IPS-NIHi7 (cell line): ENCODE measurements at regions not wholly inside any gene's neighbourhood (a gene's known extent, or its start where the extent isn't known, plus 50 kb on each side); places are given as distances from the start of the nearest gene placed in this dataset.

ENCODE experiments used
- DNase-seq: peaks from one replicate; pipeline ENCODE4 v3.0.0; 2012; ENCODE audit warnings: mixed read lengths; ENCODE audit errors: extremely low spot score

GRCh38 chr2:236745420-236746210 lies 176.0 kb downstream of the ACKR3 start:
- DNase-seq = peak; percentile 48

- DNase-seq = no peak
These were observed 177.2 kb downstream of the ACKR3 start for GRCh38 chr2:236746833-236747232.

- no peak for DNase-seq
These were observed 177.8 kb downstream of the ACKR3 start for GRCh38 chr2:236747426-236747825.

- no peak for DNase-seq
These were observed 178.3 kb downstream of the ACKR3 start for GRCh38 chr2:236747925-236748324.

- DNase-seq = no peak
These were observed 178.8 kb downstream of the ACKR3 start for GRCh38 chr2:236748385-236748784.

GRCh38 chr2:236748801-236749200 lies 179.2 kb downstream of the ACKR3 start:
- no peak for DNase-seq

GRCh38 chr2:236749346-236749745 lies 179.7 kb downstream of the ACKR3 start:
- DNase-seq = no peak

- no peak for DNase-seq
These were observed 182.5 kb downstream of the ACKR3 start for GRCh38 chr2:236752096-236752495.

GRCh38 chr2:236753606-236754270 lies 184.1 kb downstream of the ACKR3 start:
- no peak for DNase-seq

- DNase-seq = no peak
These were observed 184.8 kb downstream of the ACKR3 start for GRCh38 chr2:236754271-236754944.

- DNase-seq = no peak
These were observed 185.7 kb downstream of the ACKR3 start for GRCh38 chr2:236755278-236755840.

GRCh38 chr2:236758406-236758805 lies 188.8 kb downstream of the ACKR3 start:
- no peak for DNase-seq

GRCh38 chr2:236760246-236760645 lies 190.6 kb downstream of the ACKR3 start:
- no peak for DNase-seq

GRCh38 chr2:236761358-236761757 lies 191.7 kb downstream of the ACKR3 start:
- DNase-seq = no peak

- no peak for DNase-seq
These were observed 193.0 kb downstream of the ACKR3 start for GRCh38 chr2:236762628-236763027.

GRCh38 chr2:236763857-236764256 lies 194.2 kb downstream of the ACKR3 start:
- no peak for DNase-seq

GRCh38 chr2:236764716-236765115 lies 195.1 kb downstream of the ACKR3 start:
- no peak for DNase-seq

- no peak for DNase-seq
These were observed 195.9 kb downstream of the ACKR3 start for GRCh38 chr2:236765478-236765877.

GRCh38 chr2:236766850-236767249 lies 197.2 kb downstream of the ACKR3 start:
- DNase-seq = no peak

- DNase-seq = no peak
These were observed 198.3 kb downstream of the ACKR3 start for GRCh38 chr2:236767941-236768340.

- DNase-seq = no peak
These were observed 198.9 kb downstream of the ACKR3 start for GRCh38 chr2:236768393-236769140.
